SK-N-SH (cell line): ENCODE measurements at regions not wholly inside any gene's neighbourhood (a gene's known extent, or its start where the extent isn't known, plus 50 kb on each side); places are given as distances from the start of the nearest gene placed in this dataset.

Source experiments
- CTCF ChIA-PET: fragments of 300-600, 350-600 bp; formaldehyde crosslinking; extraction: SDS; loops from one replicate; lab custom pipeline; 2021; lab: Yijun Ruan, JAX
- POLR2A ChIA-PET: fragments of 350-600 bp; sonication (Branson Sonifier 250); formaldehyde crosslinking; extraction: SDS; loops from one replicate; lab custom pipeline; 2020; ENCODE audit warnings: antibody characterized with exemption, inconsistent platforms; lab: Yijun Ruan, JAX
- DNase-seq: peaks from one replicate; pipeline ENCODE4 v3.0.0; 2012
- H2AFZ ChIP-seq: fragments of 200-600 bp; sonication (generic); 2 replicates; pipeline ENCODE4 v1.8.1; 2016; ENCODE audit warnings: antibody characterized with exemption, mild to moderate bottlenecking, low read depth
- H3F3A ChIP-seq: fragments of 200-600 bp; sonication (generic); replicated peaks from 2 replicates; pipeline ENCODE3; 2016; ENCODE audit warnings: antibody characterized with exemption, mild to moderate bottlenecking; ENCODE audit not compliant: insufficient read depth
- H3K27ac ChIP-seq, 2 experiments: fragments of 200-500 bp in 1 of 2; fragments of 200-600 bp in 1 of 2; sonication (Bioruptor generic) in 1 of 2; sonication (generic), shearing (Covaris generic) in 1 of 2; 2 replicates each; pipeline versions ENCODE4 v1.5.1 to v1.6.1; 2014 to 2016; ENCODE audit warnings: low read depth in 2 of 2, inconsistent platforms in 1 of 2, low read length in 1 of 2, mild to moderate bottlenecking in 1 of 2, mixed read lengths in 1 of 2
- H3K27me3 ChIP-seq: fragments of 200-600 bp; sonication (generic), shearing (Covaris generic); 2 replicates; pipeline ENCODE4 v1.6.1; 2016; ENCODE audit warnings: mixed run types; ENCODE audit not compliant: insufficient read depth
- H3K36me3 ChIP-seq, 2 experiments: fragments of 200-500 bp in 1 of 2; fragments of 200-600 bp in 1 of 2; sonication (Bioruptor generic) in 1 of 2; sonication (generic) in 1 of 2; replicated peaks in 1 of 2; 2 replicates each; pipeline versions ENCODE3 to v1.5.1; 2014 to 2016; ENCODE audit warnings: low read length in 1 of 2, mild to moderate bottlenecking in 1 of 2; ENCODE audit not compliant: insufficient read depth in 2 of 2, control insufficient read depth in 1 of 2
- H3K4me1 ChIP-seq, 2 experiments: fragments of 200-500 bp in 1 of 2; fragments of 200-600 bp in 1 of 2; sonication (Bioruptor generic) in 1 of 2; sonication (generic), shearing (Covaris generic) in 1 of 2; 2 replicates each; pipeline versions ENCODE4 v1.5.1 to v1.6.1; 2014 to 2016; ENCODE audit warnings: low read depth in 1 of 2, low read length in 1 of 2, mixed run types in 1 of 2; ENCODE audit not compliant: insufficient read depth in 2 of 2, control insufficient read depth in 1 of 2
- H3K4me2 ChIP-seq: fragments of 200-600 bp; sonication (generic), shearing (Covaris generic); 2 replicates; pipeline ENCODE4 v1.6.1; 2017; ENCODE audit warnings: mixed run types
- H3K4me3 ChIP-seq, 2 experiments: fragments of 200-500 bp in 1 of 2; fragments of 200-600 bp in 1 of 2; sonication (Bioruptor generic) in 1 of 2; sonication (generic), shearing (Covaris generic) in 1 of 2; 2 replicates each; pipeline versions ENCODE4 v1.5.1 to v1.8.1; 2014 to 2016; ENCODE audit warnings: low read depth in 2 of 2, inconsistent platforms in 1 of 2, low read length in 1 of 2, mild to moderate bottlenecking in 1 of 2, mixed read lengths in 1 of 2, moderate library complexity in 1 of 2
- H3K79me2 ChIP-seq: fragments of 200-600 bp; sonication (generic); 2 replicates; pipeline ENCODE4 v1.8.1; 2017; ENCODE audit warnings: mild to moderate bottlenecking; ENCODE audit not compliant: insufficient read depth
- H3K9ac ChIP-seq: fragments of 200-600 bp; sonication (generic); 2 replicates; pipeline ENCODE4 v1.6.1; 2017; ENCODE audit warnings: mixed run types
- H3K9me2 ChIP-seq: fragments of 200-600 bp; sonication (generic); 2 replicates; pipeline ENCODE4 v1.6.1; 2017; ENCODE audit warnings: mixed run types
- H3K9me3 ChIP-seq: fragments of 200-600 bp; sonication (generic); 2 replicates; pipeline ENCODE4 v1.6.1; 2017; ENCODE audit warnings: mixed run types, mild to moderate bottlenecking, moderate library complexity
- H4K20me1 ChIP-seq: fragments of 200-600 bp; sonication (generic); 2 replicates; pipeline ENCODE4 v1.6.1; 2017; ENCODE audit warnings: mild to moderate bottlenecking, mixed run types; ENCODE audit not compliant: insufficient read depth
- CHD2 ChIP-seq: fragments of 150-350 bp; IDR thresholded peaks from 2 replicates; pipeline ENCODE4 v1.6.1; 2018; ENCODE audit warnings: low read length; ENCODE audit not compliant: partially characterized antibody
- EP300 ChIP-seq, 2 experiments: IDR thresholded peaks; 2 replicates each; pipeline versions ENCODE4 v1.4.0 to v1.6.1; 2012; ENCODE audit warnings: borderline replicate concordance in 1 of 2, low read depth in 1 of 2, low read length in 1 of 2
- EZH2phosphoT487 ChIP-seq: fragments of 200-600 bp; sonication (generic); IDR thresholded peaks from 2 replicates; pipeline ENCODE4 v1.6.1; 2017; ENCODE audit warnings: low read depth, mixed run types, mild to moderate bottlenecking, antibody characterized with exemption, moderate library complexity, borderline replicate concordance
- FOSL2 ChIP-seq: IDR thresholded peaks from 2 replicates; pipeline ENCODE4 v1.4.0; 2012; ENCODE audit warnings: low read depth, mild to moderate bottlenecking, moderate library complexity, borderline replicate concordance
- FOXJ3 ChIP-seq: sonication (generic); formaldehyde crosslinking; IDR thresholded peaks from 2 replicates; pipeline ENCODE4 v1.5.1; 2020; ENCODE audit warnings: mild to moderate bottlenecking, missing genetic modification reagents
- FOXM1 ChIP-seq: IDR thresholded peaks from 2 replicates; pipeline ENCODE4 v1.4.0; 2012; ENCODE audit warnings: low read depth, mild to moderate bottlenecking
- GATA2 ChIP-seq: sonication (generic); formaldehyde crosslinking; IDR thresholded peaks from 2 replicates; pipeline ENCODE4 v1.5.0; 2020; ENCODE audit warnings: mild to moderate bottlenecking, missing genetic modification reagents
- JUND ChIP-seq: IDR thresholded peaks from 2 replicates; pipeline ENCODE4 v1.4.0; 2012
- MEF2A ChIP-seq: IDR thresholded peaks from 2 replicates; pipeline ENCODE4 v1.4.0; 2012; ENCODE audit warnings: low read depth, borderline replicate concordance
- NFIC ChIP-seq: IDR thresholded peaks from 2 replicates; pipeline ENCODE4 v1.4.0; 2012; ENCODE audit warnings: borderline replicate concordance
- NRF1 ChIP-seq: IDR thresholded peaks from 2 replicates; pipeline ENCODE4 v1.6.1; 2012; ENCODE audit warnings: low read depth, mild to moderate bottlenecking, low read length
- POLR2AphosphoS5 ChIP-seq: IDR thresholded peaks from 2 replicates; pipeline ENCODE4 v1.6.1; 2012; ENCODE audit warnings: low read depth, low read length
- RAD21 ChIP-seq: IDR thresholded peaks from 2 replicates; pipeline ENCODE4 v1.6.1; 2012; ENCODE audit warnings: mild to moderate bottlenecking, low read length
- RCOR1 ChIP-seq: fragments of 150-350 bp; IDR thresholded peaks from 2 replicates; pipeline ENCODE4 v1.6.1; 2017; ENCODE audit warnings: antibody characterized with exemption, low read length
- RXRA ChIP-seq: IDR thresholded peaks from 2 replicates; pipeline ENCODE4 v1.4.0; 2012; ENCODE audit warnings: low read depth, mild to moderate bottlenecking, borderline replicate concordance
- TCF12 ChIP-seq: IDR thresholded peaks from 2 replicates; pipeline ENCODE4 v1.4.0; 2012
- TEAD4 ChIP-seq: IDR thresholded peaks from 2 replicates; pipeline ENCODE4 v1.4.0; 2012; ENCODE audit warnings: mild to moderate bottlenecking, borderline replicate concordance; ENCODE audit not compliant: insufficient read depth
- WGBS: methylation state at CpG from one replicate; pipeline ENCODE4 v1.1.6; 2017; ENCODE audit warnings: low lambda C conversion rate; 5-methylcytosine and 5-hydroxymethylcytosine counted together
- TF ChIP-seq, protein P1 (sequence below): IDR thresholded peaks from 2 replicates; pipeline ENCODE4; 2012
- TF ChIP-seq, protein P2 (sequence below): IDR thresholded peaks from 2 replicates; pipeline ENCODE4 v1.4.0; 2012; ENCODE audit warnings: low read depth
- TF ChIP-seq, protein P3 (sequence below): IDR thresholded peaks from 2 replicates; pipeline ENCODE4 v1.4.0; 2012; ENCODE audit warnings: low read depth, borderline replicate concordance

DNA sequence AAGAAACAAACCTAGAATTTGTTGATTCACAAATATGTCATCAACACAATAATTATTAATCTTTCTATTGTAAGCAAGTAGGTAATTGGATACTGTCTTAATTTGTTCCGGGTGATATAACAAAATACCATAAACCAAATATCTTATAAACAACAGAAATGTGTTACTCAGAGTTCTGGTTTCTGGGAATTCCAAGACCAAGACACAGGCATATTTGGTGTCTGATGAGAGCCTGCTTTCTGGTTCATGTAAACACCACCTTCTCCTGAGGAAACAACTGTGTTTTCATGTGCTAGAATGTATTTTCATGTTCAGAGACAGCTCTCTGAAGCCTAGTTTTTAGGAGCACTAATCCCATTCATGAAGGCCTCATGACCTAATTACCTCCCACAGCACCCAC is 1819.5 kb downstream of the SLITRK5 start:
- no peaks in the 10 kb centered on the region for H3F3A ChIP-seq
- H3K9me3 ChIP-seq, result no peaks in the 10 kb centered on the region
- H3K4me2 ChIP-seq, result no peak overlapping the region
- 97% methylated on average over 1 of the region's 1 CpG for WGBS
- H4K20me1 ChIP-seq, result no peaks in the 10 kb centered on the region
- no peak overlapping the region for H3K9ac ChIP-seq
- CTCF ChIA-PET, result no interaction called here
- TF ChIP-seq RAD21 (no peak), GATA2 (no peak), RXRA (no peak), FOXM1 (no peak), EZH2phosphoT487 (no peak), FOSL2 (no peak), NFIC (no peak)
- TF ChIP-seq, protein P1, sequence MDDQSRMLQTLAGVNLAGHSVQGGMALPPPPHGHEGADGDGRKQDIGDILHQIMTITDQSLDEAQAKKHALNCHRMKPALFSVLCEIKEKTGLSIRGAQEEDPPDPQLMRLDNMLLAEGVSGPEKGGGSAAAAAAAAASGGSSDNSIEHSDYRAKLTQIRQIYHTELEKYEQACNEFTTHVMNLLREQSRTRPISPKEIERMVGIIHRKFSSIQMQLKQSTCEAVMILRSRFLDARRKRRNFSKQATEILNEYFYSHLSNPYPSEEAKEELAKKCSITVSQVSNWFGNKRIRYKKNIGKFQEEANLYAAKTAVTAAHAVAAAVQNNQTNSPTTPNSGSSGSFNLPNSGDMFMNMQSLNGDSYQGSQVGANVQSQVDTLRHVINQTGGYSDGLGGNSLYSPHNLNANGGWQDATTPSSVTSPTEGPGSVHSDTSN, result no peak
- H3K4me3 ChIP-seq, result no peak overlapping the region
- H3K36me3 ChIP-seq, result no peaks in the 10 kb centered on the region
- no peak overlapping the region for H3K27ac ChIP-seq
- no peaks in the 10 kb centered on the region; a peak in 1 of 4 replicates for H3K4me1 ChIP-seq
- H3K79me2 ChIP-seq, result no peaks in the 10 kb centered on the region
- no peak overlapping the region for H2AFZ ChIP-seq
- no peak for DNase-seq
- H3K27me3 ChIP-seq, result no peaks in the 10 kb centered on the region
- no peaks in the 10 kb centered on the region for H3K9me2 ChIP-seq
- POLR2A ChIA-PET, result no interaction called here

DNA sequence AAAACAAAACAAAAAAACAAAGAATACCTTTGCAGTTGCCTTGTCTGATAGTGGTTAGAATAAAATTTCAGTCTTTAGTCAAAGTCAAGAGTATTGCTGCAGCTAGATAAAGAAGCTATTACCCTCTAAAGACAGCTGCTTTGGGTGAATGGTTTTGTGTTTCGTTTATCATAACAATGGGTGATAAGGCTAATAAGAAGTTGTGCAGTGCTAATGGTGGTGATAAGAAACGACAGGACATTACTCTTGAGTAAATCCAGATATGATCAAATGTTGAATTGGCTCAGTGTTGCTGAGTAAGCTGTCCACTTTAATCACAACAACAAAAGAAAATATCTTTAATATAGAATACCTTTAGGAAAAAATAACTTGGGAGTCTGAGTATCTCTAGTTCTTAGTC is 1825.3 kb downstream of the SLITRK5 start:
- CTCF ChIA-PET, result no interaction called here

More for the DNA sequence above, 1825.3 kb downstream of the SLITRK5 start:
- DNase-seq, result peak; percentile 56
- Histone ChIP-seq H3K4me3 (no peak overlapping the region), H3K9me3 (no peaks in the 10 kb centered on the region), H3K4me2 (no peak overlapping the region), H3K9ac (no peak overlapping the region), H3K79me2 (no peaks in the 10 kb centered on the region), H3K27me3 (no peaks in the 10 kb centered on the region), H3F3A (no peaks in the 10 kb centered on the region), H3K9me2 (no peaks in the 10 kb centered on the region), H3K36me3 (no peaks in the 10 kb centered on the region), H3K4me1 (peaks cover 0 to 3% of the 10 kb centered on the region in 2 experiments; a peak in 2 of 4 replicates), H3K27ac (no peak overlapping the region), H4K20me1 (no peaks in the 10 kb centered on the region), H2AFZ (no peak overlapping the region)
- TF ChIP-seq RCOR1 (peak; percentile 98), TCF12 (peak; percentile 53), POLR2AphosphoS5 (peak; percentile 60), NRF1 (no peak), RXRA (no peak), EP300 (IDR thresholded peaks at IDR 0.05; ENCODE audit: borderline replicate concordance in 1 of 2, low read depth in 1 of 2, low read length in 1 of 2) (peak in 1 of 2 experiments; percentile 97; a peak in 2 of 4 replicates), JUND (0 out of 2 replicates have a peak, but pooled peaks have one; percentile 32), TEAD4 (0 out of 2 replicates have a peak, but pooled peaks have one; percentile 24), GATA2 (peak; percentile 99), MEF2A (no peak), RAD21 (peak; percentile 15; the same call in 1 of the 2 replicates), CHD2 (peak; percentile 82), FOXJ3 (peak; percentile 86)
- TF ChIP-seq, protein P2, sequence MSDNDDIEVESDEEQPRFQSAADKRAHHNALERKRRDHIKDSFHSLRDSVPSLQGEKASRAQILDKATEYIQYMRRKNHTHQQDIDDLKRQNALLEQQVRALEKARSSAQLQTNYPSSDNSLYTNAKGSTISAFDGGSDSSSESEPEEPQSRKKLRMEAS, result no peak
- TF ChIP-seq, protein P3, sequence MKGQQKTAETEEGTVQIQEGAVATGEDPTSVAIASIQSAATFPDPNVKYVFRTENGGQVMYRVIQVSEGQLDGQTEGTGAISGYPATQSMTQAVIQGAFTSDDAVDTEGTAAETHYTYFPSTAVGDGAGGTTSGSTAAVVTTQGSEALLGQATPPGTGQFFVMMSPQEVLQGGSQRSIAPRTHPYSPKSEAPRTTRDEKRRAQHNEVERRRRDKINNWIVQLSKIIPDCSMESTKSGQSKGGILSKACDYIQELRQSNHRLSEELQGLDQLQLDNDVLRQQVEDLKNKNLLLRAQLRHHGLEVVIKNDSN, result no peak
- TF ChIP-seq, protein P1, result no peak; the same call in 1 of the 2 replicates
- 16% methylated on average over 2 of the region's 2 CpGs for WGBS
- POLR2A ChIA-PET, result no interaction called here
